Kidney epithelial cell (primary cell): ENCODE measurements at regions not wholly inside any gene's neighbourhood (a gene's known extent, or its start where the extent isn't known, plus 50 kb on each side); places are given as distances from the start of the nearest gene placed in this dataset.

ENCODE experiments used
- DNase-seq: peaks from one replicate; pipeline ENCODE4 v3.0.0-alpha.2; 2010; ENCODE audit warnings: low read depth
- H3K27me3 ChIP-seq: 2 replicates; pipeline ENCODE4 v1.6.0; 2011; ENCODE audit warnings: low read length; ENCODE audit not compliant: control insufficient read depth, insufficient read depth
- H3K36me3 ChIP-seq: 2 replicates; pipeline ENCODE4 v1.5.1; 2011; ENCODE audit warnings: low read length; ENCODE audit not compliant: control insufficient read depth, insufficient read depth
- H3K4me3 ChIP-seq: 2 replicates; pipeline ENCODE4 v1.5.1; 2011; ENCODE audit warnings: low read depth, mild to moderate bottlenecking, control low read depth, low read length
- CTCF ChIP-seq: IDR thresholded peaks from 2 replicates; pipeline ENCODE4 v1.5.1; 2011; ENCODE audit warnings: mild to moderate bottlenecking, moderate library complexity, low read length, control low read depth, inconsistent platforms; ENCODE audit not compliant: insufficient read depth, poor library complexity, severe bottlenecking

- no peaks in the 10 kb centered on the region for H3K36me3 ChIP-seq
- TF ChIP-seq CTCF = no peak
- no peaks in the 10 kb centered on the region for H3K27me3 ChIP-seq
- DNase-seq = no peak
- no peak overlapping the region for H3K4me3 ChIP-seq
Measured at GRCh38 chr20:6680854-6681253, 86.6 kb upstream of the BMP2 start.

GRCh38 chr20:6680441-6680840 is 87.0 kb upstream of the BMP2 start:
- Histone ChIP-seq H3K36me3 (no peaks in the 10 kb centered on the region), H3K4me3 (no peak overlapping the region), H3K27me3 (no peaks in the 10 kb centered on the region)
- no peak for DNase-seq
- no peak for TF ChIP-seq CTCF

- TF ChIP-seq CTCF = no peak
- Histone ChIP-seq H3K36me3 (no peaks in the 10 kb centered on the region), H3K4me3 (no peak overlapping the region), H3K27me3 (no peaks in the 10 kb centered on the region)
- no peak for DNase-seq
Measured at GRCh38 chr20:6679086-6679485, 88.4 kb upstream of the BMP2 start.

GRCh38 chr20:6678101-6678500 is 89.4 kb upstream of the BMP2 start:
- Histone ChIP-seq H3K4me3 (no peak overlapping the region), H3K27me3 (no peaks in the 10 kb centered on the region), H3K36me3 (no peaks in the 10 kb centered on the region)
- DNase-seq = no peak
- TF ChIP-seq CTCF = no peak

- Histone ChIP-seq H3K27me3 (no peaks in the 10 kb centered on the region), H3K4me3 (no peak overlapping the region), H3K36me3 (no peaks in the 10 kb centered on the region)
- no peak for TF ChIP-seq CTCF
- no peak for DNase-seq
Measured at GRCh38 chr20:6674831-6675230, 92.7 kb upstream of the BMP2 start.

- no peak for TF ChIP-seq CTCF
- DNase-seq = no peak
- H3K4me3 ChIP-seq = no peak overlapping the region
- no peaks in the 10 kb centered on the region for H3K27me3 ChIP-seq
- H3K36me3 ChIP-seq = no peaks in the 10 kb centered on the region
Measured at GRCh38 chr20:6673071-6673470, 94.4 kb upstream of the BMP2 start.
